Right atrium auricular region (tissue), 2 donors: ENCODE measurements at regions not wholly inside any gene's neighbourhood (a gene's known extent, or its start where the extent isn't known, plus 50 kb on each side); places are given as distances from the start of the nearest gene placed in this dataset.
"Not testable (repeated sequence)": the region's sequence is repeated elsewhere in the genome, so short reads cannot be mapped to it uniquely, and the experiment has no call there.

ENCODE experiments used
- DNase-seq: peaks from one replicate; pipeline ENCODE4 v3.0.0-alpha.2; 2019; ENCODE audit warnings: low spot score
- H3K27ac ChIP-seq, 2 donors: fragments of 200-600 bp; sonication (generic); 1 replicate in 1 of 2; 2 replicates in 1 of 2; pipeline ENCODE4 v1.5.1; 2016 to 2019
- H3K27me3 ChIP-seq, 2 donors: fragments of 200-600 bp; sonication (generic); one replicate each; pipeline versions ENCODE4 v1.5.1 to v1.6.0; 2017 to 2019
- H3K36me3 ChIP-seq: fragments of 200-600 bp; sonication (generic); one replicate; pipeline ENCODE4 v1.5.1; 2016
- H3K4me1 ChIP-seq, 2 donors: fragments of 200-600 bp; sonication (generic); one replicate each; pipeline versions ENCODE4 v1.5.1 to v1.6.0; 2017 to 2019
- H3K4me3 ChIP-seq, 2 donors: fragments of 200-600 bp; sonication (generic); 1 replicate in 1 of 2; 2 replicates in 1 of 2; pipeline ENCODE4 v1.5.1; 2017 to 2019; ENCODE audit warnings: mild to moderate bottlenecking in 1 of 2, moderate library complexity in 1 of 2
- H3K9me3 ChIP-seq, 2 donors: fragments of 200-600 bp; sonication (generic); one replicate each; pipeline ENCODE4 v1.5.1; 2019
- CTCF ChIP-seq, 2 donors: fragments of 200-600 bp; sonication (generic); IDR thresholded peaks; one replicate each; pipeline ENCODE4 v1.5.1; 2019; ENCODE audit warnings: antibody characterized with exemption in 2 of 2

DNA sequence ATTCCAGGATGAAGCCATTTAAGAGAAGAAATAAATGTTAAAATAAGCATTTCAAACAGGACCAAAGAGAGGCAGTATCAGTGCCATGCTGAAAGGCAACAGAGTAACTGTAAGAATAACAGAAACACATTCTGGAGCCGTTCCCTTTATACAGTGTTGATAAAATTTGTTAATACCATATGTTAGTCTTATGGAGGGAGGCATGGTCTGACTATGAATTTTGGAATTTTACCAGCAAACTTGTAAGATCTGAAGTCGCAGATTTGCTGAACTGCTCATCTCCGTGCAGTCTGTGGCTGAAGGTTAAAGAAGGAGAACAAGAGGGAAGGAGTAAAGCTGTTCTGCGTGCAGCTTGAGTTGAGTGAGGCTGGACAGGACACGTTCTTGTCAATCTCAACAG, 508.4 kb downstream of the NFIB start:
- no peaks in the 10 kb centered on the region for H3K9me3 ChIP-seq
- H3K27me3 ChIP-seq = no peaks in the 10 kb centered on the region
- H3K36me3 ChIP-seq = no peaks in the 10 kb centered on the region
- H3K4me3 ChIP-seq = no peak overlapping the region
- no peak for DNase-seq
- H3K4me1 ChIP-seq = no peaks in the 10 kb centered on the region
- no peak overlapping the region for H3K27ac ChIP-seq
- TF ChIP-seq CTCF (IDR thresholded peaks at IDR 0.05) = no peak

- TF ChIP-seq CTCF (IDR thresholded peaks at IDR 0.05) = no peak
- DNase-seq = no peak
- no peaks in the 10 kb centered on the region for H3K36me3 ChIP-seq
- H3K27ac ChIP-seq = no peak overlapping the region
- no peaks in the 10 kb centered on the region for H3K9me3 ChIP-seq
- no peaks in the 10 kb centered on the region for H3K4me1 ChIP-seq
- no peaks in the 10 kb centered on the region for H3K27me3 ChIP-seq
- H3K4me3 ChIP-seq = no peak overlapping the region
Measured at GRCh38 chr9:13804532-13804931, 509.4 kb downstream of the NFIB start.

DNA sequence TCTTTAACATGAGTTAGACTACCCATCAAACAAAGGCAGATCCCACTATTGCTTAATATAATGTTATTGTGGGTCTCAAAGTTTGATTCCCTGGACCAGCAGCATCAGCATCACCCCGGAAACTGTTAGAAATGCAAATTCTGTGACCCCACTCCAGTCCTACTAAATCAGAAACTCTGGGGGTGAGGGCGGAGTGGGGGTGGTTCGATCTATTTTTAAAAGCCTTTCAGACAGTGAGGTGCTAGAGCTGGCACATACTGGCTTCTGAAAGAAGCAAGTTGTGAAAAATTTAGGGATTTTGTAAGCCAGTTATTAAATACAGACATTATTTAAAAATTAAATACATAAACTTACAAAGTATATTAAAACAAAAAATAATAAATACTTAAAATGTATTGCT, 513.2 kb downstream of the NFIB start:
- no peak for TF ChIP-seq CTCF (IDR thresholded peaks at IDR 0.05)
- H3K4me1 ChIP-seq = no peaks in the 10 kb centered on the region
- no peak for DNase-seq
- H3K4me3 ChIP-seq = no peak overlapping the region
- H3K9me3 ChIP-seq = no peaks in the 10 kb centered on the region
- H3K36me3 ChIP-seq = no peaks in the 10 kb centered on the region
- no peaks in the 10 kb centered on the region for H3K27me3 ChIP-seq
- H3K27ac ChIP-seq = no peak overlapping the region

DNA sequence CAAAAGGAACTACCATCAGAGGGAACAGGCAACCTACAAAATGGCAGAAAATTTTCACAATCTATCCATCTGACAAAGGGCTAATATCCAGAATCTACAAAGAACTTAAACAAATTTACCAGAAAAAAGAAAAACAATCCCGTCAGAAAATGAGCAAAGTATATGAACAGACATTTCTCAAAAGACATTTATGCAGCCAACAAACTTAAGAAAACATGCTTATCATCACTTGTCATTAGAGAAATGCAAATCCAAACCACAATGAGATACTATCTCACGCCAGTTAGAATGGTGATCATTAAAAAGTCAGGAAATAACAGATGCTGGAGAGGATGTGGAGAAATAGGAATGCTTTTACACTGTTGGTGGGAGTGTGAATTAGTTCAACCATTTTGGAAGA, 516.2 kb downstream of the NFIB start:
- DNase-seq, H3K27ac ChIP-seq, H3K9me3 ChIP-seq, H3K4me3 ChIP-seq, H3K36me3 ChIP-seq, H3K27me3 ChIP-seq, H3K4me1 ChIP-seq: not testable (repeated sequence)

- H3K9me3 ChIP-seq = no peaks in the 10 kb centered on the region
- H3K27ac ChIP-seq = no peak overlapping the region
- TF ChIP-seq CTCF (IDR thresholded peaks at IDR 0.05) = no peak
- H3K4me1 ChIP-seq = peaks cover 0 to 14% of the 10 kb centered on the region in 2 donors
- no peaks in the 10 kb centered on the region for H3K36me3 ChIP-seq
- no peak overlapping the region for H3K4me3 ChIP-seq
- H3K27me3 ChIP-seq = no peaks in the 10 kb centered on the region
- no peak for DNase-seq
Measured at GRCh38 chr9:13791816-13792215, 512.3 kb upstream of the MPDZ start.

GRCh38 chr9:13790055-13790454, 510.6 kb upstream of the MPDZ start:
- no peak for TF ChIP-seq CTCF (IDR thresholded peaks at IDR 0.05)
- Histone ChIP-seq H3K27me3 (no peaks in the 10 kb centered on the region), H3K27ac (no peak overlapping the region), H3K36me3 (no peaks in the 10 kb centered on the region), H3K9me3 (no peaks in the 10 kb centered on the region), H3K4me1 (peaks cover 0 to 27% of the 10 kb centered on the region in 2 donors), H3K4me3 (no peak overlapping the region)
- DNase-seq = no peak
